HG03558 (cell line): ENCODE measurements at regions not wholly inside any gene's neighbourhood (a gene's known extent, or its start where the extent isn't known, plus 50 kb on each side); places are given as distances from the start of the nearest gene placed in this dataset.

Experiments used
- ATAC-seq: cut with Tn5 transposase; IDR thresholded peaks from one replicate; pipeline ENCODE4 v1.9.1; 2021; ENCODE audit warnings: moderate number of reproducible peaks; ENCODE audit not compliant: unreplicated experiment; ENCODE audit errors: extremely low read depth

GRCh38 chr14:48537600-48537999 lies 862.2 kb upstream of the MDGA2 start:
- no peak for ATAC-seq

DNA sequence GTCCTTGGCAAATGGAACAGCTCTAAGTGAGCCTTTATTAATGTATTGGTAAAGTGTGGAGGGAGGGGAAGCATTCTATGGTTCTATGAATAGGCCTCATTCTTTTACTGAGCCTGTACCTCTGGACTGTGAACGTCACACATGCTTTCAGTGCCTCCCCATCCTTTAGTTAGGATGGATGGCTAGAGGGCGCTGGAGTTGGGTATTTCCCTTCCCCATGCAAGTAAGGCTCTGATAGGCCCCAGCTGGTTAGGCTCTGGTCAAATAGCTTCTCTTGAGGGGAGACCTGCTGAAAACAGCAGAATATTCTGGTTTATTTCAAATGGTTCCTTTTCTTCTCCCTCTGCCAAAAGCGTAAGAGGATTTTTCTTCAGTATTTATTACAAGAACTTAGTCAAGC lies 860.9 kb upstream of the MDGA2 start:
- ATAC-seq = no peak

DNA sequence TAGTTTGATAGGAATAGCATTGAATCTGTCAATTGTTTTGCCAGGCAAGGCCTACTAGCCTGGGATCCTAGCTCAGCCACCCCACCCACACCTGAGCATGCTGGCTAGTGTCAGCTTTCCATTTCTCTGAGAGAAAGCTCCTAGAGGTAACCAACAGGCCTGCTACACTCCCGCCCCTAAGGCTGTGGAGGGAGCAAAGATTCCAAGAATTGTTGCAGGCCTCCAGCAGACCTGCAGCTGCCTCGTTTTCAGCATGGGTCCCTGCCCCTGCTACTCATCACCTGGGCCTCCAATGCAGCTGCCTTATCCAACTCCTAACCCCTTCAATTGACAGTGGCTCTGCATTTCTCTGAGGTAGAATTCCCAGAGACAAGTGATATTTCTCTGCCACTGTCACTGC lies 852.4 kb upstream of the MDGA2 start:
- ATAC-seq = no peak

- ATAC-seq = no peak
Measured at GRCh38 chr14:48526307-48526706, 850.9 kb upstream of the MDGA2 start.

DNA sequence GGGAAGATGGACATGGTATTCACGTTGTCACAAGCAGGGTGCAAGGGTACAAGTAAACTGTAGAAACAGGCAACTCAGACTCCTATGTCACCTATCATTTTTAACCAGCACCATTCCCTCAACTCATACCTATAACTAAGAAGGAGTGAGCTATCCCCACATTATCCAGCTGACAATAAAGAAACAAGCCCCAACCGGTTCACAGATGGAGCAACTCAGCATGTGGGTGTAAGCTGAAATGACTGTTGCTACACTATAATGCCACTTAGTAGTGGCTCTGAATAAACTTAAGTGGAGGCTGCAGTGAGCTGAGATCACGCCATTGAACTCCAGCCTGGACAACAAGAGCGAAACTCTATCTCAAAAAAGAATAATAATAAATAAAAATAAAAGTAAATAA lies 829.5 kb upstream of the MDGA2 start:
- no peak for ATAC-seq

DNA sequence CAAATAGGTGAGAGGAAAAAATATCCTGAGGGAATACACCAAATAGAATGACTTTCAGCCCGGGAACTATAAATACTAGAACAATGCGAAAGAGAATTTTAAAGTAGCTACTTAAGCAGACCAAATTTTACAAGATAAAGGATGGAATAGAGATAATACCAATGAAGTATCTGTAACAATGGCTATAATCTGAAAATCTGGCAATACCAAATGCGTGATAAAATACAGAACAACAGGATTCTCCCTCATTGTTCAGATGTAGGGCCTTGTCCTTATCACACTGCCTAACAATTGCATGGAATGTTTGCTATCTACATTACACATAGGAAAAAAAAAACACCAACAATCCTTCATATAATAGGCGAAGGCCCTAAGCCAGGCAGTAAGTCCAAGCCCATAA lies 815.4 kb upstream of the MDGA2 start:
- no peak for ATAC-seq

GRCh38 chr14:48473944-48474343 lies 798.5 kb upstream of the MDGA2 start:
- ATAC-seq = no peak

DNA sequence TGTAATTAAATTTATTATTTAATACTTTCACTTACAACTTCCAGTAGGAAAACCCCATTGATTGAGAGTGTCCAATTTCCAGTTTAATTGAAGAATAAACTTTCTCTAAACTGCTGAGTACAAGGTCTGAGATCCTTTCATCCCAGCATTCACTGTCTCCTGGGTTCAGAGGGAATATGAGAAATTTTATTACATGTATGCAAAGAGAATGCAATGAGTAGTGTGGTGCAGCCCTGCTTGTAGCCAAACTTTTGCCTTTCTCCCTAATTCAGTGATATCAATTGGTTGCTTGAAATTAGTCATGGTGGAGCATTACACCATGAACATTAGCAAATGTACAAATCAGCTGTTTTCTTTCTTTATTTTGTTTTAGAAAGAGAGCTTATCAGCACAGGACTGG lies 780.6 kb upstream of the MDGA2 start:
- no peak for ATAC-seq

- ATAC-seq = no peak
Measured at GRCh38 chr14:48454887-48455286, 779.5 kb upstream of the MDGA2 start.

DNA sequence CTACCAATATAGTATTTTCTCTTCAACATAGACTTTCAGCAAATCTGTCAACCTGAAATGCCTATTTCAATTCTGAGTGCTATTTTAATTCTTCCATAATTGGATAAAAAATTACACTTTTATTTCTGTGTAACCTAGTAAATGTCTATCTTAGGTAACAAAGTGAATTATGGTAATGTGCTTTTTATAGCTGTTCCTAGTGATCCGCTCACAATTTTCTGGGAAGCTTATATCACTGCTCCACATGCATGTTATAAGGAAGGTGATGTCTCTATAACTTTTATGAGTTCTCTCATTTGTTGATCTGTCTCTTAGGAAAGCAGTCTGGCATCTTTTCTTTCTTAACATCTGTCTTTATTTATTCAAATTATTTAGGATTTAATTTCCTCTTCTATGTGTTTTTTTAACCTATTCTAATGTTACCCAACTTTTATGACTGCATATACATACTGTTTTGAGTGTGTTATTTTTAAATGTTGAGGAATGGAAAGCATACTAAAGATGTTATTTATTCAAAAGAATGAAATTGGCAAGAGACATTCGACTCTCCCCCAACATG lies 777.1 kb upstream of the MDGA2 start:
- no peak for ATAC-seq

GRCh38 chr14:48435221-48435620 lies 759.8 kb upstream of the MDGA2 start:
- ATAC-seq = no peak

- no peak for ATAC-seq
Measured at GRCh38 chr14:48430805-48431204, 755.4 kb upstream of the MDGA2 start.

GRCh38 chr14:48429512-48429911 lies 754.1 kb upstream of the MDGA2 start:
- ATAC-seq = no peak

DNA sequence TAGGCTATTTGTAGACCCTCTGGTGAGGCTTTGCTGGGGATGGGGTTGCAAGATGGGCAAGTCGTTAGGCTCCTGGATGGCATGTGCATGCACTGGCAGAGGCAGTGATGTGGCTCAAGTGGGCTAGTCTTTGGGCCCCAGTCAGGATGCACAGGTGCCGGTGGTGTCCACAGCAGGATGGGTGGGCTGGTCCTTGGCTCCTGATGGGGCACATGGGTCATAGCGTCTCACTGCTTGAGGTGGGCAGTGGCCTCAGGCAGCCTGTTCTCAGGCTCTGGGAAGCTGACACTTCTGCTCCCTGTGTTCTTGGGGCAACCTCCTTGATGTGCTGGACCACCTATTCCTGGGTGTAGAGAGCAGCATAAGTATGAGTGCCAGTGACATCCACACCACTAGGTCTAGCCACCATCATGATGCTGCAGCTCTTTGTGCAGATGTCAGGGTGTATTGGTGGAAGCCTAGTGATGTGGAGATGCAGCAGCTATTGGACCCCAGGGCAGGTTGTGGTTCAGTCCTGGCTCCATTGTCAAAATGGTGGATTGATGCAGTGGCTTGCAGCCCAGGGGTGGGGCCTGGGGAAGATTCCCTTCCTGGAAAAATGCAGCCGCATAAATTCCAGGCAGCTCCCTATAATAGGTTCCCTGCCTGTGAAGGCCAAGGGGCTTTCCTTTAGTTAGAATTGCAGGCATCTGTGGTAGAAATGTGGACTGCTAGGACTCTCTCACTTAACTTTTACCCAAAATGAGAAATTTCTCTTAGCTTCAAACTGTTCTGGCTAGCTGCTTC lies 742.5 kb upstream of the MDGA2 start:
- ATAC-seq = no peak

DNA sequence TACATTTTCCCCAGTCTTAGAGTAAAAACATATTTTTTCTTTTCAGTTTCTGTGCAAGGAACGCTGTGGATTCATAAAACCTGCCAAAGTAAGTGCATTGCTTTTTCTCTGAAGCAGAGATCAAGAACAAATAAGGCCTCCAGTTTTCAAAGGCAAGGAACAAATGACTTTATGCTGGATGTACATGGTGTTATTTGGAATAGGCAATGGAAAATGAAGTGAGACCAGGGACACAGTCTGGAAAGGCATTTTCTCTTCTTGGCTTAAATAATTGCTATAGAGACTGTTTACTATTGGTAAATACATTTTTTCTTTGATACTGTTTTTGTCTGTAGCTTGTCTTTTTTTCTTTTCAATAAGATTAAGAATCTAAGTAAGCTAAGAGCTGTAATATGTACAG lies 725.9 kb upstream of the MDGA2 start:
- no peak for ATAC-seq

DNA sequence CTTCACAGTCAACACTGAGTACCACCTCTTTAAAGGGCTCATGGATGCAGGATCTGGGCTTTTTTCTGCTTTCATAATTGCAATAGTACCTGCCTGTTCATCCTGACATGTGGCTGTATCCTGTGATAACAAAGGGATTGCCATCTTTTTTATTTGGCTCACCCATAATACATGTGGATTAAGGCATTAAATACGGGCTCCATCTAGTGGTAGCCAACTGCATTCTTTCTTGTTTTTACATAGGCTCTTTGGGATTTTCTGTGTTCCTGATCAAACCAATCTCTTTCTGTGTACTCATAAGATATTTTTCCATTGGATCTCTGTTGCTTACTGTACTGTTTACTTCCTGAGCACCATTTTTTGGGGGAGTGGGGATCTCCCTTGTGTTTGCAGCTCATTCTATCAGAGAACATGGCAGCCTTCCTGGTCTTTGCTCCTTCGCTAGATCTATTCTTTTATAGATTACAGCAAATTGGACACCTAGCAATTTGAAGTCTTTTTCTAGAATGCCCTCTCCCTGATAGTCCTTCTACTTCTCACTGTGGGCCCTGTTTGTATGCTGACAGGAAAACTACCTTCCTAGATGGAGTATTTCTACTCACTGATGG lies 723.4 kb upstream of the MDGA2 start:
- ATAC-seq = no peak

- no peak for ATAC-seq
Measured at GRCh38 chr14:48391661-48392060, 716.3 kb upstream of the MDGA2 start.

DNA sequence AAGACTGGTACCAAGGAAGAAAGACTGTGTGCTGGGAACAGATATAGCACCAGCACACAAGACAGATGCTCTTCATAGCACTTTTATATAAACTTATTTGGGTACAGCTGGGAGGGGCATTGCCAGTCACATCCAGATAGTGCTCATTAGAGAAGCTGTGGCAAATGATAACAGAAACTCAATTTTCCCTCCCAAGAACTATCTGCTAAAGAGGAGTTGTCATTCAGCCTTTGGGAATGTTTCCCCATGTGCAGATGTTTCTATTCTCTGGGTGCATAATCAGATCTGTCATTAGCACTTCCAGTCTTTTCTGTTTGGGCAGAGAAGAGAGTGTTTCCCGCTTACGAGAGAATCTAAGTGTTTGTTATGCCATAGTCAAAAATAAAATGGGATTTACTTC lies 714.9 kb upstream of the MDGA2 start:
- no peak for ATAC-seq

DNA sequence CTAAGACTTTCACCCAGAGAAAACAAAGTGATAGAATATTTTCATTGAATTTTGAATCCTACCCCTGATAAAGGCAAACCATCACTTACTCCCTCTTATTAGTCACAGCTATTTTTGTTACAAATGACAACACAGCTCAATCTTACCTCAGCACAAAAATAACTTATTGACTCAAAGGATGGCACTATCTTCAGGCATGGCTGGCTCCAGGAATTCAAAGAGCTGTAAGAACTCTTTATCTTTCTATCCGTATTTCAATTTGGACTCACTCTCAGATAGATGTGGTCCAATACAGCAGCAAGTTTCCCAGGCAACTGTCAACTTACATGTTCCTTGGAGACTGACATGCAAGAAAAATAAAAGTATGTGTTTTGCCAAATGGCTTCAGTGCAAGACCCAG lies 709.4 kb upstream of the MDGA2 start:
- no peak for ATAC-seq

- no peak for ATAC-seq
Measured at GRCh38 chr14:48382961-48383360, 707.6 kb upstream of the MDGA2 start.

GRCh38 chr14:48378541-48378940 lies 703.1 kb upstream of the MDGA2 start:
- ATAC-seq = no peak

DNA sequence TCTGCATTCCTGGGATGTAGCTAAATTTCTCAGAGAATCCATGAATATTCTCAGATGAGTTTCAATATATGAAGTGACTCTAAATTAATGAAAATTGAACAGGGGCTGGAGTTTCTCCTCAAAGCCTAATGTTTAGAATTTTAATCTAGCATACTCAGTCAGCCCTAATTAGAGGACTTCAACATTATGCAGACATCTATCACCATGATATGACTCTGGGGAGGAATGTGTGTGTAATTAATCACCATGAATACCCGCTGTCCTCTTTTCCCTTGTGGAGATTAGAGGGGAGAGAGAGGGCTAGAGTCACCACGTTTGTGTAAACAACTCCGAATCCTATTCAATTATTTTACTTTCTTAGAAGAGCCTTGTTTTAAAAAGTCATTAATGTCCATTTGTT lies 698.6 kb upstream of the MDGA2 start:
- no peak for ATAC-seq
